Mesendoderm (in vitro differentiated cells): ENCODE measurements at regions not wholly inside any gene's neighbourhood (a gene's known extent, or its start where the extent isn't known, plus 50 kb on each side); places are given as distances from the start of the nearest gene placed in this dataset.

Experiments used
- DNase-seq: peaks from one replicate; pipeline ENCODE4 v3.0.0; 2013
- H2AK5ac ChIP-seq: 2 replicates; pipeline ENCODE4 v1.6.1; 2013; ENCODE audit warnings: low read length, inconsistent platforms
- H2BK120ac ChIP-seq: 2 replicates; pipeline ENCODE4 v1.6.1; 2013; ENCODE audit warnings: low read depth, mild to moderate bottlenecking, low read length, moderate library complexity, mixed read lengths
- H2BK15ac ChIP-seq: replicated peaks from 2 replicates; pipeline ENCODE4 v1.6.1; 2013; ENCODE audit warnings: low read depth, mild to moderate bottlenecking, moderate library complexity
- H2BK5ac ChIP-seq: 2 replicates; pipeline ENCODE4 v1.6.1; 2013; ENCODE audit warnings: low read length, inconsistent platforms
- H3K18ac ChIP-seq: 2 replicates; pipeline ENCODE4 v1.6.1; 2013; ENCODE audit warnings: mild to moderate bottlenecking, low read length, mixed read lengths
- H3K23ac ChIP-seq: one replicate; pipeline ENCODE4 v1.6.1; 2013; ENCODE audit warnings: low read length
- H3K27ac ChIP-seq: 2 replicates; pipeline ENCODE4 v1.5.1; 2013; ENCODE audit warnings: low read depth, mild to moderate bottlenecking, inconsistent platforms, low read length, moderate library complexity
- H3K27me3 ChIP-seq: 2 replicates; pipeline ENCODE4 v1.6.1; 2013; ENCODE audit warnings: low read length, control low read depth, mild to moderate bottlenecking, inconsistent platforms; ENCODE audit not compliant: insufficient read depth, poor library complexity
- H3K36me3 ChIP-seq: 2 replicates; pipeline ENCODE4 v1.6.1; 2013; ENCODE audit warnings: low read length, inconsistent platforms; ENCODE audit not compliant: control insufficient read depth, insufficient read depth
- H3K4ac ChIP-seq: one replicate; pipeline ENCODE4 v1.6.1; 2013; ENCODE audit warnings: low read depth, mild to moderate bottlenecking, low read length, moderate library complexity
- H3K4me1 ChIP-seq: 2 replicates; pipeline ENCODE4 v1.6.1; 2013; ENCODE audit warnings: low read depth, low read length, inconsistent platforms; ENCODE audit not compliant: control insufficient read depth
- H3K4me2 ChIP-seq: 2 replicates; pipeline ENCODE4 v1.6.1; 2013; ENCODE audit warnings: low read length
- H3K4me3 ChIP-seq: 2 replicates; pipeline ENCODE4 v1.5.1; 2013; ENCODE audit warnings: mild to moderate bottlenecking, low read length
- H3K56ac ChIP-seq: one replicate; pipeline ENCODE4 v1.6.1; 2013; ENCODE audit warnings: low read length
- H3K79me1 ChIP-seq: 2 replicates; pipeline ENCODE4 v1.6.1; 2013; ENCODE audit warnings: low read length, inconsistent platforms
- H3K79me2 ChIP-seq: 2 replicates; pipeline ENCODE4 v1.6.1; 2013; ENCODE audit warnings: mild to moderate bottlenecking, low read length; ENCODE audit not compliant: control insufficient read depth, insufficient read depth
- H3K9ac ChIP-seq: 2 replicates; pipeline ENCODE4 v1.6.1; 2013; ENCODE audit warnings: low read length, inconsistent platforms
- H4K5ac ChIP-seq: one replicate; pipeline ENCODE4 v1.6.1; 2013; ENCODE audit warnings: low read length
- H4K8ac ChIP-seq: one replicate; pipeline ENCODE4 v1.6.1; 2013; ENCODE audit warnings: low read depth, mild to moderate bottlenecking, control low read depth, low read length, moderate library complexity
- WGBS: extraction: QIAGEN DNeasy Blood & Tissue Kit; methylation state at CpG from one replicate; pipeline ENCODE4 v1.1.7; 2013; ENCODE audit warnings: low lambda C conversion rate, missing lambda C conversion rate; ENCODE audit not compliant: insufficient coverage; ENCODE audit errors: extremely low coverage; 5-methylcytosine and 5-hydroxymethylcytosine counted together

- H4K8ac ChIP-seq, result no peak overlapping the region
- no peak overlapping the region for H3K4me2 ChIP-seq
- no peak overlapping the region for H3K27ac ChIP-seq
- no peak overlapping the region for H3K56ac ChIP-seq
- H4K5ac ChIP-seq, result no peak overlapping the region
- H3K4me3 ChIP-seq, result no peak overlapping the region
- WGBS, result no CpG with 5 or more reads among the region's 7 CpGs
- no peak overlapping the region for H2BK5ac ChIP-seq
- H3K36me3 ChIP-seq, result no peaks in the 10 kb centered on the region
- no peak for DNase-seq
- no peaks in the 10 kb centered on the region for H3K79me1 ChIP-seq
- no peaks in the 10 kb centered on the region for H3K27me3 ChIP-seq
- H2BK15ac ChIP-seq, result no peak overlapping the region
- no peak overlapping the region for H3K9ac ChIP-seq
- H2BK120ac ChIP-seq, result no peak overlapping the region
- no peak overlapping the region for H3K23ac ChIP-seq
- no peaks in the 10 kb centered on the region for H3K4me1 ChIP-seq
- H3K18ac ChIP-seq, result no peak overlapping the region
- no peak overlapping the region for H2AK5ac ChIP-seq
- H3K79me2 ChIP-seq, result no peaks in the 10 kb centered on the region
- no peak overlapping the region for H3K4ac ChIP-seq
These were observed 237.5 kb upstream of the KLF6 start for GRCh38 chr10:4022473-4022872.

- H3K79me2 ChIP-seq, result no peaks in the 10 kb centered on the region
- WGBS, result 100% methylated on average over 2 of the region's 5 CpGs
- no peak overlapping the region for H2BK15ac ChIP-seq
- no peak overlapping the region for H3K4me3 ChIP-seq
- no peak overlapping the region for H3K4ac ChIP-seq
- no peak overlapping the region for H3K56ac ChIP-seq
- H3K23ac ChIP-seq, result no peak overlapping the region
- H2BK120ac ChIP-seq, result no peak overlapping the region
- no peak overlapping the region for H3K27ac ChIP-seq
- H2BK5ac ChIP-seq, result no peak overlapping the region
- H3K4me2 ChIP-seq, result no peak overlapping the region
- no peaks in the 10 kb centered on the region for H3K4me1 ChIP-seq
- no peak overlapping the region for H4K5ac ChIP-seq
- H3K18ac ChIP-seq, result no peak overlapping the region
- H3K36me3 ChIP-seq, result no peaks in the 10 kb centered on the region
- H3K79me1 ChIP-seq, result no peaks in the 10 kb centered on the region
- no peak overlapping the region for H2AK5ac ChIP-seq
- H4K8ac ChIP-seq, result no peak overlapping the region
- DNase-seq, result no peak
- no peak overlapping the region for H3K9ac ChIP-seq
- H3K27me3 ChIP-seq, result no peaks in the 10 kb centered on the region
These were observed 235.6 kb upstream of the KLF6 start for GRCh38 chr10:4020631-4021030.

GRCh38 chr10:4018054-4018511, 233.1 kb upstream of the KLF6 start:
- Histone ChIP-seq H3K27ac (no peak overlapping the region), H3K23ac (no peak overlapping the region), H2BK15ac (no peak overlapping the region), H2BK120ac (no peak overlapping the region), H3K4me3 (no peak overlapping the region), H3K79me1 (no peaks in the 10 kb centered on the region), H3K4me1 (no peaks in the 10 kb centered on the region), H3K56ac (no peak overlapping the region), H3K79me2 (no peaks in the 10 kb centered on the region), H3K27me3 (no peaks in the 10 kb centered on the region), H2BK5ac (no peak overlapping the region), H2AK5ac (no peak overlapping the region), H3K4me2 (no peak overlapping the region), H3K9ac (no peak overlapping the region), H3K36me3 (no peaks in the 10 kb centered on the region), H4K5ac (no peak overlapping the region), H4K8ac (no peak overlapping the region), H3K18ac (no peak overlapping the region), H3K4ac (no peak overlapping the region)
- no CpG with 5 or more reads among the region's 4 CpGs for WGBS
- DNase-seq, result no peak

- Histone ChIP-seq H3K79me2 (no peaks in the 10 kb centered on the region), H4K8ac (no peak overlapping the region), H2BK15ac (no peak overlapping the region), H2BK120ac (no peak overlapping the region), H2BK5ac (no peak overlapping the region), H4K5ac (no peak overlapping the region), H3K79me1 (no peaks in the 10 kb centered on the region), H3K9ac (no peak overlapping the region), H3K4me2 (no peak overlapping the region), H3K4ac (no peak overlapping the region), H3K18ac (no peak overlapping the region), H3K56ac (no peak overlapping the region), H3K23ac (no peak overlapping the region), H2AK5ac (no peak overlapping the region), H3K4me3 (no peak overlapping the region), H3K27ac (no peak overlapping the region), H3K27me3 (no peaks in the 10 kb centered on the region), H3K4me1 (no peaks in the 10 kb centered on the region), H3K36me3 (no peaks in the 10 kb centered on the region)
- DNase-seq, result no peak
- no CpG with 5 or more reads among the region's 8 CpGs for WGBS
These were observed 232.3 kb upstream of the KLF6 start for GRCh38 chr10:4017336-4017735.

GRCh38 chr10:4016214-4016740, 231.3 kb upstream of the KLF6 start:
- Histone ChIP-seq H2AK5ac (no peak overlapping the region), H4K8ac (no peak overlapping the region), H3K4me1 (no peaks in the 10 kb centered on the region), H2BK15ac (no peak overlapping the region), H4K5ac (no peak overlapping the region), H3K4me3 (no peak overlapping the region), H3K27ac (no peak overlapping the region), H3K23ac (no peak overlapping the region), H3K56ac (no peak overlapping the region), H3K18ac (no peak overlapping the region), H3K36me3 (no peaks in the 10 kb centered on the region), H3K4ac (no peak overlapping the region), H3K4me2 (no peak overlapping the region), H3K27me3 (no peaks in the 10 kb centered on the region), H3K9ac (no peak overlapping the region), H3K79me1 (no peaks in the 10 kb centered on the region), H2BK5ac (no peak overlapping the region), H2BK120ac (no peak overlapping the region), H3K79me2 (no peaks in the 10 kb centered on the region)
- DNase-seq, result no peak
- no CpG with 5 or more reads among the region's 10 CpGs for WGBS

- H3K9ac ChIP-seq, result no peak overlapping the region
- no peaks in the 10 kb centered on the region for H3K36me3 ChIP-seq
- no peak overlapping the region for H3K4me2 ChIP-seq
- H3K27me3 ChIP-seq, result no peaks in the 10 kb centered on the region
- H3K79me1 ChIP-seq, result no peaks in the 10 kb centered on the region
- no peak overlapping the region for H3K23ac ChIP-seq
- H4K5ac ChIP-seq, result no peak overlapping the region
- H3K79me2 ChIP-seq, result no peaks in the 10 kb centered on the region
- H2AK5ac ChIP-seq, result no peak overlapping the region
- no peak overlapping the region for H4K8ac ChIP-seq
- no CpG with 5 or more reads among the region's 13 CpGs for WGBS
- no peak overlapping the region for H3K18ac ChIP-seq
- no peak overlapping the region for H3K27ac ChIP-seq
- peaks cover 2% of the 10 kb centered on the region for H3K4me1 ChIP-seq
- no peak overlapping the region for H3K56ac ChIP-seq
- no peak overlapping the region for H2BK120ac ChIP-seq
- no peak overlapping the region for H2BK15ac ChIP-seq
- H3K4ac ChIP-seq, result no peak overlapping the region
- no peak overlapping the region for H2BK5ac ChIP-seq
- no peak for DNase-seq
- H3K4me3 ChIP-seq, result no peak overlapping the region
These were observed 228.7 kb upstream of the KLF6 start for GRCh38 chr10:4013651-4014121.
